ENCODE measurements at regions not wholly inside any gene's neighbourhood (a gene's known extent, or its start where the extent isn't known, plus 50 kb on each side); places are given as distances from the start of the nearest gene placed in this dataset.

DNA sequence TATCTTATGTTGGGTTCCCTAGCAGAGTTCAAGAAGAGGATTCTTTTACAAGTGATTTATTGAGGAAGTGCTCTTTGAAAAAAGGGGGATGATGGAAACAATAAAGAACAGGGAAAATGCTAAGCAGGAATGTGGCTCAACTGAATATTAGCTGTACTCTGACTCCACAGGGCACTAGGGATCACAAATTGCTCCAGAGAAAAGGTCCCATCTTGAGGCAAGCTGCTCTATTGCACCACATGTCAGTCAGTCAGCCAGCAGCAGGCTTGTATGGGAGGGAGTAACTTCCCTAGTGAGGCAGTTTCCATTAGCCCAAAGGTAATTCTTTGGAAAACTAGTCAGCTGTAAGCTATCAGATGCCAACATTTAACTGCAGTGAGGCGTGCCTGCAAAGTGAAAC is 73.3 kb upstream of the FNDC3A start:
- H3K36me3 ChIP-seq, result no peaks in the 10 kb centered on the region
- H3K27ac ChIP-seq, result no peak overlapping the region
- intact Hi-C loops (cut with DNase I), result no loop called here
- TF ChIP-seq POLR2A (IDR thresholded peaks at IDR 0.05) (no peak), EP300 (IDR thresholded peaks at IDR 0.05) (no peak)
- TF ChIP-seq, protein P1, sequence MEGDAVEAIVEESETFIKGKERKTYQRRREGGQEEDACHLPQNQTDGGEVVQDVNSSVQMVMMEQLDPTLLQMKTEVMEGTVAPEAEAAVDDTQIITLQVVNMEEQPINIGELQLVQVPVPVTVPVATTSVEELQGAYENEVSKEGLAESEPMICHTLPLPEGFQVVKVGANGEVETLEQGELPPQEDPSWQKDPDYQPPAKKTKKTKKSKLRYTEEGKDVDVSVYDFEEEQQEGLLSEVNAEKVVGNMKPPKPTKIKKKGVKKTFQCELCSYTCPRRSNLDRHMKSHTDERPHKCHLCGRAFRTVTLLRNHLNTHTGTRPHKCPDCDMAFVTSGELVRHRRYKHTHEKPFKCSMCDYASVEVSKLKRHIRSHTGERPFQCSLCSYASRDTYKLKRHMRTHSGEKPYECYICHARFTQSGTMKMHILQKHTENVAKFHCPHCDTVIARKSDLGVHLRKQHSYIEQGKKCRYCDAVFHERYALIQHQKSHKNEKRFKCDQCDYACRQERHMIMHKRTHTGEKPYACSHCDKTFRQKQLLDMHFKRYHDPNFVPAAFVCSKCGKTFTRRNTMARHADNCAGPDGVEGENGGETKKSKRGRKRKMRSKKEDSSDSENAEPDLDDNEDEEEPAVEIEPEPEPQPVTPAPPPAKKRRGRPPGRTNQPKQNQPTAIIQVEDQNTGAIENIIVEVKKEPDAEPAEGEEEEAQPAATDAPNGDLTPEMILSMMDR (IDR thresholded peaks at IDR 0.05), result no peak
- H3K4me3 ChIP-seq, result no peak overlapping the region
- H3K4me1 ChIP-seq (ENCODE audit: insufficient read depth), result no peaks in the 10 kb centered on the region
- 50 to 65% (median 57%) methylated on average over 1 of the region's 1 CpG for WGBS, 3 donors
- H3K27me3 ChIP-seq, result no peaks in the 10 kb centered on the region
- H3K9me3 ChIP-seq, result no peaks in the 10 kb centered on the region
- DNase-seq, result no peak

DNA sequence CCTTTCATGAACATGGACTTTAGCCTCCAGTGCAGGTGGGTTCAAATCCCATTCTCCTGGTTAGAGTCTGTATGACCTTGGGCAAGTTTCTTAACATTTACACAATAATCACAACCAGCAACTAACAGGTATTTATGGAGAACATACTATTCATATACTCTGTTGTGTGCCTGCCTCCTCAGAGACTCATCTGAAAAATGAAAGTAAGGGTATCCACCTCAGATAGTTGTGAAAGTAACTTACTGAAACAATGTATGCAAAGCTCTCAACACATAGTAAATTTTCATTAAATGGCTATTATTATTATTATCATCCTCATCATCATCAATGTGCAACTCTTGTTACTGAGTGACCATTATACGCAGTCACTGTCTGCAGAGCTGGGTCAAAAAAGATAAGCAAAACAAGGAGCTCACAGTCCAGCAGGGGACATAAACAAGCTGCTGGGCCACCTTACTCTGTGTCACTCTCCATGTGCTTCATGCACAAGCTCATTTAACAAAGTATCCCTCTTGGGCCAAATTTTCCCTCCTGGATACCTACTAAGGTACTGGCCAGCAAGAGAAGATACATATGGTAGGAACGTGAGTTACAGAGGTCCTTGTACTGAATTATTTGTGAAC is 70.9 kb upstream of the FNDC3A start:
- intact Hi-C loops (cut with DNase I), result no loop called here
- DNase-seq, result no peak
- no peaks in the 10 kb centered on the region for H3K9me3 ChIP-seq
- no peak overlapping the region for H3K27ac ChIP-seq
- no peaks in the 10 kb centered on the region for H3K4me1 ChIP-seq (ENCODE audit: insufficient read depth)
- WGBS, 3 donors, result 83 to 90% (median 88%) methylated on average over 2 of the region's 2 CpGs
- H3K4me3 ChIP-seq, result no peak overlapping the region
- TF ChIP-seq POLR2A (IDR thresholded peaks at IDR 0.05) (no peak), EP300 (IDR thresholded peaks at IDR 0.05) (no peak)
- TF ChIP-seq, protein P1 (IDR thresholded peaks at IDR 0.05), result no peak
- H3K36me3 ChIP-seq, result no peaks in the 10 kb centered on the region
- no peaks in the 10 kb centered on the region for H3K27me3 ChIP-seq

DNA sequence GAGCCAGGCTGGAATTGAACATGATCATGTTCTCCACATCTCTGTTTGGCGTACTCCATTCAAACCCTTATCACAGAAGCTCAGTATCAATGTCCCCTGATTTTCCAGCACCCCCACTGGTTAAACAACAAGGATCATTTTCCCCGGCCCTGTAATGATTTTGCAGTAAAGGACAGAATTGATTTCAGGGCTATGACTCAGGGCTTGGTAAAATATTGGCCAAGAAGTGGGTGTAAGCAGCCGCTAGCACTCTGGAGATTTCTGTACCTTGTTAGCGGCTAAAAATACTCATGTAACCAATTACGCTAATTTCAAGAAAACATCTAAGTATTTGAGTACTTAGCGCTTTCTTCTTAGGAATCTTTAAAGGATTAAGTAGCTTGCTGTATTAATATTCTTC is 69.5 kb upstream of the FNDC3A start:
- H3K4me1 ChIP-seq (ENCODE audit: insufficient read depth), result no peaks in the 10 kb centered on the region
- DNase-seq, result no peak
- TF ChIP-seq, protein P1 (IDR thresholded peaks at IDR 0.05), result no peak
- no peak for TF ChIP-seq POLR2A (IDR thresholded peaks at IDR 0.05)
- no peak for TF ChIP-seq EP300 (IDR thresholded peaks at IDR 0.05)
- H3K9me3 ChIP-seq, result no peaks in the 10 kb centered on the region
- no peak overlapping the region for H3K27ac ChIP-seq
- H3K27me3 ChIP-seq, result no peaks in the 10 kb centered on the region
- no peak overlapping the region for H3K4me3 ChIP-seq
- H3K36me3 ChIP-seq, result no peaks in the 10 kb centered on the region
- intact Hi-C loops (cut with DNase I), result no loop called here
- 93 to 94% (median 94%) methylated on average over 6 of the region's 6 CpGs for WGBS, 3 donors

DNA sequence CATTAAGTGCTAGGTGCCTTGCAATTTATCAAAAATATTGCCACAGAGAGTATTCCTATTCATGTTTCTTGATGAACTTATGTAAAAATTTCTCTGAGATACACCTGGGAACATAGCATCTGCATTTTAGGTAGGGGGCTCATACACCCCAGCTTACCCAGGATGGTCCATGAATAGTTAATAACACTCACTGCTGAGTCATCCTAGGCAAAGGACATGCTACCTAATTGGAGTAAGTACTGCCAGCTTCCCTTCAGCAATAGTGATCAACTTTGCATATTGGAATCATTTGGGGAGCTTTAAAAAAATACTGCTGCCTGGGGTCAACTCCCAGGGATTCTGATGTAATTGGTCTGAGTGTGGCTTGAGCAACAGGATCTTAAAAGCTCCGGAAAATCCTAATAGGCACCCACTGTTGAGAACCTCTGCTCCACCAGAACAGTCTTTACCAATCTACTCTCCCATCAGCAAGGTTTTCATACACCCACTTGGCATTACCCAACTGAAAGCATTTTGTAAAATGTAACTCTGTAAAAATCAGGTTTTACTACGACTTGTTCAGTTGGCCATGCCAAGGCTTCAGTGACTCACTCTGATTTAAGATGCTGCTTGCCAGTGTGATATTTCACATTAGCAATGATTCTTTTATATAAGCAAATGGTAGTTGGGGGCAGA is 67.2 kb upstream of the FNDC3A start:
- Histone ChIP-seq H3K27me3 (no peaks in the 10 kb centered on the region), H3K9me3 (no peaks in the 10 kb centered on the region), H3K4me1 (ENCODE audit: insufficient read depth) (no peaks in the 10 kb centered on the region), H3K36me3 (no peaks in the 10 kb centered on the region), H3K4me3 (no peak overlapping the region), H3K27ac (no peak overlapping the region)
- TF ChIP-seq POLR2A (IDR thresholded peaks at IDR 0.05), result no peak
- TF ChIP-seq, protein P1 (IDR thresholded peaks at IDR 0.05), result no peak
- TF ChIP-seq EP300 (IDR thresholded peaks at IDR 0.05), result no peak
- no peak for DNase-seq
- intact Hi-C loops (cut with DNase I), result no loop called here
- 48 to 67% (median 58%) methylated on average over 2 of the region's 2 CpGs for WGBS, 3 donors

Data from ovary (tissue), 7 donors.